IPS DF 6.9 (cell line): ENCODE measurements at regions not wholly inside any gene's neighbourhood (a gene's known extent, or its start where the extent isn't known, plus 50 kb on each side); places are given as distances from the start of the nearest gene placed in this dataset.

Source experiments
- DNase-seq: peaks from one replicate; pipeline ENCODE4 v3.0.0-alpha.2; 2013; ENCODE audit warnings: low read depth, low spot score
- H3K27ac ChIP-seq: one replicate; pipeline ENCODE4 v1.5.1; 2013; ENCODE audit warnings: low read length, control low read depth
- H3K27me3 ChIP-seq: 2 replicates; pipeline ENCODE4 v1.6.1; 2013; ENCODE audit warnings: mild to moderate bottlenecking, low read length; ENCODE audit not compliant: control insufficient read depth, insufficient read depth
- H3K36me3 ChIP-seq: 2 replicates; pipeline ENCODE4 v1.6.1; 2013; ENCODE audit warnings: low read length; ENCODE audit not compliant: control insufficient read depth, insufficient read depth
- H3K4me1 ChIP-seq: 2 replicates; pipeline ENCODE4 v1.6.1; 2013; ENCODE audit warnings: low read length; ENCODE audit not compliant: control insufficient read depth, insufficient read depth
- H3K4me3 ChIP-seq: 2 replicates; pipeline ENCODE4 v1.5.1; 2013; ENCODE audit warnings: mild to moderate bottlenecking, low read length
- H3K9me3 ChIP-seq: 2 replicates; pipeline ENCODE4 v1.6.1; 2013; ENCODE audit warnings: low read length, inconsistent platforms; ENCODE audit not compliant: control insufficient read depth, insufficient read depth
- WGBS: extraction: QIAGEN DNeasy Blood & Tissue Kit; methylation state at CpG from one replicate; pipeline ENCODE4 v1.1.7; 2013; ENCODE audit warnings: mixed read lengths, missing lambda C conversion rate; ENCODE audit not compliant: insufficient read length, insufficient coverage; 5-methylcytosine and 5-hydroxymethylcytosine counted together

DNA sequence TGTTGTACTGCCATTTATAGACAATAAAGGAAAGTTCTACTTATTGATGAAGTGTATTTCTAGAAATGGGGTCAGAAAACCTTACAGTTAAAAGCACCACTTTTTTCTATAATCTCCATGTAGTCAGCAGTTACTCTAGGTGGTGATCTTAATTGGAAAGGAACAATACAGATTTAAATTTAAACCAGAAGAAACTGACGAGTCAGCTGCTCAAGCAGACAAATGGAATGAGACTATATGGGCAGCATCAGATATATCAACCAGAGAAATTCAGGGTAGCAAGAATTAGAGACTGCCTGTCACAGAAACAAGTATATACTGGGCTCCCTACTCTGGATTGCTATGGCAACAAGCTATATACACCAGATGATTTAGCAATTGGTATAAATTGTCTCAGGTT, 99.6 kb upstream of the SCG2 start:
- WGBS = no CpG with 5 or more reads among the region's 1 CpG
- H3K4me1 ChIP-seq = no peaks in the 10 kb centered on the region
- no peak overlapping the region for H3K27ac ChIP-seq
- DNase-seq = no peak
- peaks cover 7% of the 10 kb centered on the region; the same call in 1 of the 2 replicates for H3K36me3 ChIP-seq
- H3K4me3 ChIP-seq = no peak overlapping the region
- H3K27me3 ChIP-seq = no peaks in the 10 kb centered on the region
- no peaks in the 10 kb centered on the region for H3K9me3 ChIP-seq

DNA sequence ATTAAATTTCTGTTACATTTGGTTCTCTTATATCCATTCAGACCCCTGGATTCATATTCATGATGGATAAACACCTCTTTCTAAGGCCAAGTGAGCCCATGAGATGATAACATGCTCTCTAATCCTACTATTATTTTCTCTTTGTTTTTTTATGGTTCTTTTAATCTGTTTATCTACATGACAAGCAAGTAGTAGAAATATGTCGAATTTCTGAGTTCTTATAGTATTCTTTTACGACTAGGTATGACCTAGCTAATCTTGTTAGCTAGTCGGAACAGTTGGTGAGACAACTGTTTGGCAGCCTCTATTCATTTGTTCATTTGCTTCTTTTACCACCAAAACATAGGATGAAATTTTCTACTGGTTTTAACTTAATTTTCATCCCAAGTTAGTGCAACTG, 98.1 kb upstream of the SCG2 start:
- no peak overlapping the region for H3K4me3 ChIP-seq
- DNase-seq = no peak
- no peaks in the 10 kb centered on the region for H3K4me1 ChIP-seq
- peaks cover 7% of the 10 kb centered on the region; the same call in 1 of the 2 replicates for H3K36me3 ChIP-seq
- no peak overlapping the region for H3K27ac ChIP-seq
- WGBS = no CpG with 5 or more reads among the region's 3 CpGs
- no peaks in the 10 kb centered on the region for H3K27me3 ChIP-seq
- no peaks in the 10 kb centered on the region for H3K9me3 ChIP-seq

DNA sequence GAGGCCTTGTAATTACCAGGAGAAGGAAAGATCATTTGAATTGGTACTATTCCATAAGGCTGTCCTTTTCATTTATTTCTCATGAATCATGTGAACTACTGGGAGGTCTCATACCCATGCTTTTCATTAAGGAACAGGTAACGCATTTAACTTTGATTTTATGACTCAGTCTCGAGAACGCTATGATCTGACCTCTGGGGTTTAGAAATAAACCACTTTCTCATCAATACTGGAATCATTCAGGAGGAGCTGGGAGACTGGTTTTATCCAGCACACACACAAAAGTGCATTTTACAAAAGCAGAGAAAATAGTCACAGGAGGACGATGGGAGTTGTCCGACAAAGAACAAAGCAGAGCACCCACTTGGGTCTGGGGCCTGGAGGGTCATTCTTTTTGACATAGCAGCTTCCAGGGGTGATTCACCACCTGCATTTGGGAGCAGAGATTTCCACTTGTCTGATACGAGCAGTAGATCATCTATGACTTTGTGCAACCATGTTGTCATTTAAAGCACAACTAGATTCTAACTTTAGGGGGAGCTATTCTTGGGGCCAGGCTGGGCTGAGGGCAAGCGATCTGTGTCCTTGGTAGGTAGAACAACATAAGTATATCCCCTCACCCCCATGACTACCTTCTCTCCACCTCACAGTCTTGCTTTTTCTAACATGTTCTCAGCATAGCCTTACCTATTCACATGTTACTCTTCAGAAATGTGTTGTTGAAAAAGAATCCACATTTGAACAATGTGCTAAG, 95.9 kb upstream of the SCG2 start:
- no peaks in the 10 kb centered on the region for H3K36me3 ChIP-seq
- WGBS = no CpG with 5 or more reads among the region's 7 CpGs
- no peak overlapping the region for H3K27ac ChIP-seq
- no peaks in the 10 kb centered on the region for H3K27me3 ChIP-seq
- no peak for DNase-seq
- H3K4me3 ChIP-seq = no peak overlapping the region
- no peaks in the 10 kb centered on the region for H3K4me1 ChIP-seq
- no peaks in the 10 kb centered on the region for H3K9me3 ChIP-seq

DNA sequence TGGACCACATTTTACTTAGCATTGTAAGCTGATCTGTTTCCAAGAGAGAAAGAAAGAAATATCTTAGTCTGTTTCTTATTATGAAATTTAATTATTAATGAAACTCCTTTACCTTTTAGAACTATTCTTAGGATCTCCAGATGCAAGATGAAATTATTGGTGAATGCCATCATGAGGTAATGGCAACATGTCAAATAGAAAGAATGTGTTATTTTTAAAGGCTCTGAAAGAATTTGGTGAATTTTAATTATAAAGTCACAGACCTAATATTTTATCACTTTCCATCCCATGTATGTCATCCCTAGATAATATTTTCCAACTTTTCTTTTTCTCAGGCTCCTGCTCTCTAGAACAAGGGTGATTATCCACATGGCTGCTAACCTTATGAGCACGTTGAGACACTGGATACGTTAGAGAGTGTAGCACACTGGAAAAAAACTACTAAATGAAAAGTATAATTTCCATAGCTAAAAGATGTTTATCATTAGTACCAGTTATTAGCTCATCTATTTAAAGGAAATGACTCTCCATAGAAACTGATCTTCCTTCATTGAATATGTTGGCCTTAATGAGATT, 95.2 kb upstream of the SCG2 start:
- Histone ChIP-seq H3K4me3 (no peak overlapping the region), H3K9me3 (no peaks in the 10 kb centered on the region), H3K27ac (no peak overlapping the region), H3K4me1 (no peaks in the 10 kb centered on the region), H3K36me3 (no peaks in the 10 kb centered on the region), H3K27me3 (no peaks in the 10 kb centered on the region)
- DNase-seq = no peak
- no CpG with 5 or more reads among the region's 2 CpGs for WGBS

DNA sequence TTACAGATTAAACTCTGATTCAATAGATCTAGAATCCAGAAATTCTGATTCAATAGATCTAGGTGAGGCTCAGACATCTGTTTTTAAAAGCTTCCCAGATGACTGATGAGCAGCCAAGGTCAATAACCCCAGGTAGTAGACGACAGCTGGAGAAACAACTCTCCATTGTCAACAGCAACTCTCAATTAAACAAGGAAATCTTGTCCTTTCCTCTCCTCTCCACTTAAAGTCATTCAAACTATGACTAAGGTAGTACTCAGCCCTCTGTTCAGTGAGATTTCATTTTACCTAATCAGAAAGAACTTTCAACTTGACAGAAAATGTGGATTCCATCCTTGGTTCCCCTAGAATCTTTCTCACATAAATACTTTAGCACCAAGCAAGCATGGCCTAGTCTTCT, 94.6 kb upstream of the SCG2 start:
- Histone ChIP-seq H3K9me3 (no peaks in the 10 kb centered on the region), H3K27me3 (no peaks in the 10 kb centered on the region), H3K36me3 (no peaks in the 10 kb centered on the region), H3K4me3 (no peak overlapping the region), H3K4me1 (no peaks in the 10 kb centered on the region), H3K27ac (no peak overlapping the region)
- DNase-seq = no peak
- WGBS = no CpG with 5 or more reads among the region's 1 CpG

DNA sequence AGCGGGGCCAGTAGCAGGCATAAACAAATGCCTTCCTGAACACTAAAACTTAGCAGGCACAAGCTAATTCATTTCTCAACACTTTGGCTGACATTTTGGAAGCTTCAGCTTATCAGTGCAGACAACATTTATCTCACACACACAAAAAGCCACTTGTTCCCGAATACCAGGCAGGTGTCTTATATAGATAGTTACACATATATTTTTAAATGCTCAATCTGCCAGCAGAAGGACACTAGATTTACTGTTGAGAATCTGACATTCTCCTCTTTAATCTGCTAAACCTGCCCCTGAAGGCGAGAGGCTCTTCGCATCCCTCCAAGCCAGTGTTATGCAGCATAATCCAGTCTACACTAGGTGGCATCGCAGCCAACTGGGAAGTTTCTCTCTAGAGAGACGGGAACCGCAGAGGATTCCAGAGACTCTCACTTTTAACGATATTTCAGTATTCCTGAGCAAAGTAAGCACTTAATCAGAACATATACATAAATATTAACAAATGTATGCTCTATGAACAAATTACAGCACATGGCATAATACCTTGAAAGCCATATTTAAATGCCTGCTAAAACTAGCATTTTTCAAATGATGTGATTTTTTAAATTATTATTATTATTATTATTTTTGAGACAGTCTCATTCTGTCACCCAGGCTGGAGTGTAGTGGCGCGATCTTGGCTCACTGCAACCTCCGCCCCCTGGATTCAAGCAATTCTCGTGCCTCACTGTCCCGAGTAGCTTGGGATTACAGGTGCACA, 90.2 kb upstream of the SCG2 start:
- no peaks in the 10 kb centered on the region for H3K27me3 ChIP-seq
- DNase-seq = peak; percentile 18

DNA sequence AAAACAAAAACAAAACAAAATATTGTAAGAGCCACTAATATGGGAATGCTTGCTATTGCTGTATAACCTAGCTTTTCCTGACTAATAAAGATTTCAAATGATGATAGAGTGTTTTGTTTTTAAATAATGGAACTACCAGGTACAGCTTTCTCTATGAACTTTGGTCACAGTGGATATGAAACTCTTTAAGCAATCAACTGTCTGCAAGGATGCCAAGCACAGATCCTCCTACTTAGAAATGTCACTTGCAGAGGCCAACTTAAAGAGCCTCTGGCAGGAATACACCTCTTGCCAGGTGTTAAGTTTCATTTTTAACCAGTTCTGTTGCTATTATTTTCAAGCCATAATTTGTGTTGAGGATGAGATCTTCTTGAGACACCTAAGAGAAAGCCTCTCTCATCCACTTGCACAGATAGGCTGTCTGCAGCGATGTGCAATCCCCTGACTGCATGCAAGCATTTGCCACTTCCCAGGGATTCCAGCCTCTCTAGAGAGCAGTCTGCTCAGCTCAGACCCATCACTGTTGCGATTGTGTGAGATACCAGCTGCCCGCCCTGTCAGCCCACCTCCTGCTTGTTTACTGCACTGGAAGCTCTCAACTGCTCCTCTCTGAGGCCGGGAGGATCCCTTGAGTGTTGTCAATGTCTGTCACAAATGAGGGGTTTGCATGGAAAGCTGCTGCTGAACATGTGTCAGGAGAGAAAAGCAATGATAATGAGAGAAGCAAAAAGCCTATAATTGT, 86.1 kb upstream of the SCG2 start:
- no peak for DNase-seq
- WGBS = no CpG with 5 or more reads among the region's 4 CpGs
- Histone ChIP-seq H3K27ac (no peak overlapping the region), H3K4me3 (no peak overlapping the region), H3K4me1 (no peaks in the 10 kb centered on the region), H3K27me3 (no peaks in the 10 kb centered on the region), H3K9me3 (no peaks in the 10 kb centered on the region; the same call in 1 of the 2 replicates), H3K36me3 (peaks cover 4% of the 10 kb centered on the region; the same call in 1 of the 2 replicates)

More for the DNA sequence above, 90.2 kb upstream of the SCG2 start:
- H3K9me3 ChIP-seq = no peaks in the 10 kb centered on the region; the same call in 1 of the 2 replicates
- H3K4me1 ChIP-seq = no peaks in the 10 kb centered on the region
- no peak overlapping the region for H3K4me3 ChIP-seq
- no CpG with 5 or more reads among the region's 13 CpGs for WGBS
- no peak overlapping the region for H3K27ac ChIP-seq
- H3K36me3 ChIP-seq = peaks cover 4% of the 10 kb centered on the region; the same call in 1 of the 2 replicates

DNA sequence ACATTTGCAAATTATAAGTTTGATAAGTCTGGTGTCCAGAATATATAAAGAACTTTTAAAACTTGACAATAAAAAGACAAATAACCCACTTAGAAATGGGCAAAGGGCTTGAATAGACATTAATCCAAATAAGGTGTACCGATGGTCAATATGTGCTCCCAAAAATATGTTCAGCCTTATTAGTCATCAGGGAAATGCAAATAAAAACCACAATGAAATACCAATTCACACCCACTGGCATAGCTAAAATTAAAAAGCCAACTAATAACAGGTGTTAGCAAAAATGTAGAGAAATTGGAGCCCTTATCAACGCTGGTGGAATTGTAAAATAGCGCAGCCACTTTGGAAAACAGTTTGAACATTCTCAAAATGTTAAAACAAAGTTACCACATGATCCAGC, 79.0 kb upstream of the SCG2 start:
- DNase-seq = no peak
- Histone ChIP-seq H3K4me3 (no peak overlapping the region), H3K4me1 (no peaks in the 10 kb centered on the region), H3K36me3 (no peaks in the 10 kb centered on the region), H3K27ac (no peak overlapping the region), H3K27me3 (no peaks in the 10 kb centered on the region), H3K9me3 (no peaks in the 10 kb centered on the region)
- WGBS = no CpG with 5 or more reads among the region's 3 CpGs

DNA sequence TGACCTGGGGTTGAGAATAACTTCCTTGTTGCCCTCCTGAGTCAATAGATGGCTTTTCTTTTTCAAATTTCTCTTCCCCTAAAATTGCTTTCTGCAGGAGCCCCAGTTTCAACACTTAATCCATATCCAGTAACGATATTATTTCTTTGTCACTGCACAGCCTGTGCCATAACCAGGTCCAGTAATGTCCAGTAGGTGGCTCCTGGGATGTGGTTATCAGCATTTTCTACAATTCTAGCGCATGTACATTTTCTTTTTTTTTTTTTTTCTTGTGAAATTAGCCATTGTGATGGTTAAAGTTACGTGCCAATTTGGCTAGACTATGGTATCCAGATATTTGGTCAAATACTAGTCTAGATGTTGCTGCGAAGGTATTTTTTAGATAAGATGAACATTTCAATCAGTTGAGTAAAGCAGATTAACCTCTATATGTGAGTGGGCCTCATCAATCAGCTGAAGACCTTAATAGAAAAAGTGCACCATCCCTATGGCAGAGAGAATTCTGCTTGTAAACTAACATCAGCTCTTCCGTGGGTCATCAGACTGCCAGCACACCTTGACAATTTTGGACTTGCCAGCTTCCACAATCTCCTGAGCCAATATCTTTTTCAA, 72.9 kb upstream of the SCG2 start:
- no peaks in the 10 kb centered on the region for H3K27me3 ChIP-seq
- DNase-seq = no peak
- no peak overlapping the region for H3K27ac ChIP-seq
- no peaks in the 10 kb centered on the region for H3K36me3 ChIP-seq
- H3K4me1 ChIP-seq = no peaks in the 10 kb centered on the region
- H3K4me3 ChIP-seq = no peak overlapping the region
- no CpG with 5 or more reads among the region's 5 CpGs for WGBS
- no peaks in the 10 kb centered on the region for H3K9me3 ChIP-seq
